Mesenteric fat pad (tissue), 1 donor: ENCODE measurements at regions not wholly inside any gene's neighbourhood (a gene's known extent, or its start where the extent isn't known, plus 50 kb on each side); places are given as distances from the start of the nearest gene placed in this dataset.

Experiments
- DNase-seq: peaks from one replicate; pipeline ENCODE4 v3.0.0-alpha.2; 2020; ENCODE audit warnings: low spot score
- donor health status: DM: yes; HTN: yes; CAD: no.

GRCh38 chr7:25854608-25855497 lies 297.1 kb upstream of the NFE2L3 start:
- DNase-seq = no peak

DNA sequence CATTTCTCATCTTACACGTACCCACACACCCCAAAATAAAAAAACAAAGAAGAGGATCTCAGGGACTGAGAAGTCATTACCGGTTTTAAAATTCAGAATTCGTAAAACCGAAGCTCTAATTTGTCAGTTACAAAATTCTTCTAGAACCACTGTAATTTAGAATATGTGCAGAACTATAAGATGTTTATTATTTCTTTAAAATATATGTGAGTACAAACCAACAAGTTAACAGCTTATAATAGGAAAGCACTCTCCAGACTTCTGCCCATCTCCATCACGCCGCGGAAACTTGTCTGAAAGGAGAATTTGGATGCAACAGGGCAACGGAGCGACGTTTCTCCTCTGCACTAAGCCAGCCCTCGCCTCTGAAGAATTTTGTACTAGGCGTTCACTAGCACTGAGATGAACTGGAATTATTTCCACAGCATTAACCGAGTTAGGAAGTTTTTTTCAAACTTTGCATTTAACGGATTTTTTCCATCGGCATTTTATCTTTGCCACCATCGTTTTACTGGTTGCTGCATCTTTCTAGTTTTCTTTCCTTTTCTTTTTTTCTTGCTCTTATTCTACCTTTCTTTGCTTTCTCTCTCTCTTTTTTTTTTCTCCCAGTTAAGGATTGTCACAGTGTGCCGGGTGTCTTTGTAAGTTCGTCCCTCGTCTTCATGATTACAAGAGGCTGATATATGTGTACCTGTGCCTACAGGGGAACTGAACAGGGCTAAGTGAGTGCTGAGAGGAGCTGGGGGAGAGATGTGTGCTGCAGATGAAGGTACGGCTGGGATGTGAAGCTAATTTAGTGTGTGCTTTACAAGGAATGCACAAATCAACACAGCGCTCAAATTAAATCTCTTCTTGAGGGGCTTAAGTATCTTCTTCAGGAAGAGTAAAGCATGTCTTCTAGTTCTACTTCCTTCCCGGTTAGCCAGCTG lies 295.9 kb upstream of the NFE2L3 start:
- no peak for DNase-seq

DNA sequence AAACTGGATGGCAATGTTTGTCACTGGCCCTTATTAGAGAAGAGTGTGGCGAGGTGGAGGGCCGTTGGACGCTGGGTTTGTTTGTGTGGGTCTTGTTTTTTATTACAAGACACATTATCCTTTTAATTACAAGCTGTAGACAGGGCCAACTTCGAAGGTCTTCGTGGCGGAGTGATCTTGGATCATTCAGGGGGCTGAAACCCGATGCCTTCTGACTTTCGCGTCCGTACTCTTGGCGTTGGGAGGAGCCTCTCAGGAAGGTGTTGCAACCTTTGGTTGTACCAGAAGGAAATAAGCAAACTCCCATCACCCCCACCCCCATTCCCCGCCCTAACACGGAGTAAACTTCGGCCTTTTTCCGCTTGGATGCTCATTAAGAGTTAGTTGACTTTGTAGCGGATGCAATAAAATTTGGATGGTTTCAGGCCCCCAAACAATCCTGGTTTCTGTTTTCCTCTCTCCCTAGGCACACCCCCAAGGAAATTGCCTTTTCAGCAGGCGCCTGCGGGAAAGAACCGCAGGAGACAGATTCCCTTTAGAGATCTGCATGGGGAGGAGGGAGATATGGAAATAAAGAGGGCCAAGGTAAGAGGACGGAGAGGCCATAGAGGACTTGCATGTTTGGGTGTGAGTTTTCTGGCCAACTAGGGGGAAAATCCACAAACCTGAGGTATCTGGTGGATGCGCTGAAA lies 294.5 kb upstream of the NFE2L3 start:
- DNase-seq = no peak

GRCh38 chr7:25858200-25858524 lies 293.8 kb upstream of the NFE2L3 start:
- DNase-seq = no peak

GRCh38 chr7:25858525-25859411 lies 293.2 kb upstream of the NFE2L3 start:
- no peak for DNase-seq

DNA sequence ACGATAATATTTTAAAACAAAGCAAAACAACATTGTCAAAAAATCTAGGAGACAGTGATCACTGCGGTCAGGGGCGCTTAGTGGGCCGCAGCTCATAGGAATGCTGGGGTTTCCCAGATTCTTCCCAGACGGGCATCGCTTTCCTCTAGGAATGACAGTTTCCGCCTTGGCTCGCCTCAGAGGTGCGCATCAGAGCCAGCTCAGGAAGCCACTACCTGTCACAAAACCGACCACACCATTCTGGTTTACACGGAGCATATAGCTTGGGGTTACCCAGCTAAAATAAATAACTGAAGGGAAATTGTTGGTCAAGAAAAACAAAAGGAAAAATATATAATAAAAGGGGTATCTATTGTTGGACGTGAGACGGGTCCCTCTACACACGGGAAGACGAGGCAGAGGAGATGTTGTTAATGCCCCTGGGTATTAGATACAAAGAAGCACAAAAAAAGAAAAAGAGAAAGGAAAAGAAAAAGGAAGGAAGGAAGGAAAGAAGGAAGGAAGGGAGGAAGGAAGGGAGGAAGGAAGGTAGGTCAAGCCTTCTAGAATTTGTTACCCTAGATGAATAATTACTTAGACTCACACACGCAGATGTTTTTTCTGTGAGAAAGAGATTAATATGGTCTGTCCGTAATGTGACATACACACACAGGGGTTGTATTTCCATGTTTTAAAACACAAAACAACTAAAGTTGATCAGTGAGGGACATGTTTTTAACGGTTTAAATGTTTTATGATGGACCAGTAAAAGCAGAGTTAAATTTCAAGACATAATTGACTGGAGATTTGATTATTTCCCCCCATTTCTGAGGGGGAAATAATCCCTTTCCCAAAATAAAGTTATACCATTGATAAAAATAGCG lies 292.4 kb upstream of the NFE2L3 start:
- DNase-seq = no peak

DNA sequence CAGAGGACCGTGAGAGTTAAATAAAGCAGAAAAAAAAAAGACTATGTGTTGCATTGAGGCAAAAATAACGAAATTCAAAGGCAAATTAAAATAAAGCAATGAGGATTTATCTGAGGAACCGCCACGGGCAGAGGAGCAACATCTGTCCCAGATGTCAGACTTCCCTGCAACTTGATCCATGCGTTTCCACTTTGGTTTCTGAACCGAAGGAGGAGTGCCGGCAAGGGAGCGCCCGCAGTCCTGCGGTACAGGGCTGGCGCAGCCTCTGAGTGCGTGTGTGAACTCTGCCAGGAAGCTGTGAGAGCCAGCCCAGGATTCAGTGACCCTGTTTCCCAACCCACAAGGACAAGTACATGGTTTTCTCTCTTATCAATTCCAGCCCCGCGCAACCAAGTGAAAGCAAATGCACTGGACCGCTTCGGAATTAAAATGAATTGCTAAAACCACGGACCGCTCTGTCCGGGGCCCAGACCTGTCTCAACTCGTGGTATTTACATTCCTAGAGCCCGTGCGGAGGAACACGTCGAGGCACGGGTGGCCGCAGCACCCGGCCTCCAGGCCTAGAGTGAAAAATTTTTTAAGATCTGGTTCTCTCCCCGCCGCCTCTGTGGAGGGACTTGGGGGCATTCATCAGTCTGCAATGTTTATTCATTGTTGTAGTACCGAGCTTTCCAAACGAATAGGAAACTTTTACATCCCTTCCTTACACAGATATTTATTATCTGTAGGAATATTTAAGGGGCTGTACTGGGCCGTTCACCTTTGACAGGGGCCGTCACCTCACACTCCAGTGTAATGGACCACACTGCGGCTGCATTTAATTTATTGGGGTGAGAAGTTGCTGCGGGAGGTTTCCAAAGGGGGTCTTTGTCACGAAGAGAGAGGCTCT lies 291.5 kb upstream of the NFE2L3 start:
- DNase-seq = no peak

DNA sequence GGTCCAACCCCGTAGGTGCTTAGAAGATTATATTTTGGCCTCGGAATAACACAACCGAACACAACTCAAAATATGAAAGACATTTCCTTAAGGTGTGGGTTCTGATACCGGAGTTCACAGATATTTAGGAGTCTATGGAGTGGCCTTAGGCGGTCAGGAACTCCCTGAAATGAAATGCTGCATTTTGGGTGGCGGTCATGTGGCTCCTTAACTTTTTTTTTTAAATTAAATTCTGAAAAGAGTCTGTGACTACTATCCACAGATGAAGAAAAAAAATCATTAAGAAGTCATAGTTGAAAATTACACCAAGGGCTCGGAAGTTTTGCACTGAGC lies 290.9 kb upstream of the NFE2L3 start:
- DNase-seq = no peak

DNA sequence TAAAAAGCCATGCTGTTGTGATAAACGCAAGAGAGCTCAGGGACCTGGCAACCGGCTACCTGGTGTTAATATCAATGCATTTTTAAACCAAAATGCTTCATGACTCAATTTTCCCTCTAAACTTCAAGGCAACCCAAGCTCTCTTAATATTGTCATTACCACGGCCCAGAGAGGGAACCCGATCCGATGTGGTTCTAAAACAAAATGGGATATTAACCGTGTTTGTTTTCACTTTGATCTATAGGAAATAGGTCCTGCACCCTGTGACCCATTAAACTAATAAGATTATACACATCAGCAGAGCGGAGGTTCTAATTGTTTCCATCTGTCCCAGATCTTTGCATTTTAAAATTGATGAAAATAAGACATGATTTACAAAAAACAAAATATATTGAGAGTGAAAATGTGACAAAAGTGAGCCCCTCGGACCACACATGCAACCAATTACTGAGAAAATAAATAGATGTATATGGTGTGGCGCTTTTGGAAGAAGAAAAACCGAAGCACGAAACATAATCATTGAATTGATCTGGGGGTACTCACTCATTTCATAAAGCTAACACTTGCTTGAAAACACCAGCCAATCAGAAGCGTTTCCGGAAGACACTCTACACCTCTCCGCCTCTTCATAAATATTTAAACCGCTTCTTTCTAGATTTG lies 290.3 kb upstream of the NFE2L3 start:
- DNase-seq = no peak

DNA sequence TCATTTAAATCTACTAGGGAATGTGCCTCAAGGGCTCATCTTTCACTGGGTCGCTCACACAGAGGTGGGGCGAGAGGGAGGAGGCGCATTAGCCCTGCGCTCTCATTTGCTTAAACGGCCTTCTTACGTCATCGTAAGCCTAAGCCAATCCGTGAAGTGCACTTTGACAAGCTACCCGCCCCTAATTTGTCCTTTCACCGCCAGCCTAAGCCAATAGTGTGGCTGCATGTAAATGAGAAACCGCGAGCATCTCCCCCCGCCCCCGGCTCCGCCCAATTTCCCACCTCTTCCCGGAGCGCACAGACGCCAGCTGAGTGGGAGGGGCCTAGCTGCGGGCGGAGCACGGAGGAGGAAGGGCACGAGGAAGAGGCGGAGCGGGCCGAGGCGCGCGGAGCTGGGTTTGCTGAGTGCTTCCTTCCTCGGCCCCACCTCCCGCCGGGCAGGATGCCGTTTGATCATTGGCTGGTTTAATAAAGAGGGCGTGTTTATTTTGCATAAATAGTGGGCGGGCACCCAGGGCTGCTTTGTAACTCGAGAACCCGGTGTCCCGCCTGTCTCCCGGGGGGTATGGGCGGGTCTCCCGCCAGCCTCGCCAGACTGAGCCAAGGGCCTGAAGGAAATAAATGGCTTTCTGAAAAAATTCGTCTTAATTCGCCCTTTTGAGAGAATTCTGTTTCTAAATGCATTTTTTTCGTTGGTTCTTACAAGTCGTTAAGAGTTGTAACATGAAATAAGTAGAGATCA lies 289.6 kb upstream of the NFE2L3 start:
- peak; percentile 97 for DNase-seq

- no peak for DNase-seq
These were observed 288.8 kb upstream of the NFE2L3 start for GRCh38 chr7:25863005-25863728.

- DNase-seq = no peak
These were observed 288.3 kb upstream of the NFE2L3 start for GRCh38 chr7:25863729-25864110.

DNA sequence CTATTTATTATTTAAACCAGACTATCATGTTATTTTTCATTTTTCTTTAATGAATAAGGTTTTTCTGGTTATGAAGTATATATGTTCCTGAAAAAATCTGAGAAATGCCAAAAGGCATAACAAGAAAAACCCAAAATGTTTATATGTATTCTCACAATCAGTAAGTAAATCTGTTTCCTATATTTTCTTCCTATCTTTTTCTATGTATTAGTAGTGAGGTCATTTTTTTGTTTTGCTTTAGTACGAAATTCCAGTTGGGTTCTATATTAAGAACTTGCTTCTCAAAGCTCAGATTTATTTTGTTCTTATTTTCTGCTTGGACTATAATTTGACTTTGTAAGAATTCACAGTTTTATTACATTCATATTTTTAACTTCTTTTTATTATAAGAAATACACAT lies 287.5 kb upstream of the NFE2L3 start:
- no peak for DNase-seq

DNA sequence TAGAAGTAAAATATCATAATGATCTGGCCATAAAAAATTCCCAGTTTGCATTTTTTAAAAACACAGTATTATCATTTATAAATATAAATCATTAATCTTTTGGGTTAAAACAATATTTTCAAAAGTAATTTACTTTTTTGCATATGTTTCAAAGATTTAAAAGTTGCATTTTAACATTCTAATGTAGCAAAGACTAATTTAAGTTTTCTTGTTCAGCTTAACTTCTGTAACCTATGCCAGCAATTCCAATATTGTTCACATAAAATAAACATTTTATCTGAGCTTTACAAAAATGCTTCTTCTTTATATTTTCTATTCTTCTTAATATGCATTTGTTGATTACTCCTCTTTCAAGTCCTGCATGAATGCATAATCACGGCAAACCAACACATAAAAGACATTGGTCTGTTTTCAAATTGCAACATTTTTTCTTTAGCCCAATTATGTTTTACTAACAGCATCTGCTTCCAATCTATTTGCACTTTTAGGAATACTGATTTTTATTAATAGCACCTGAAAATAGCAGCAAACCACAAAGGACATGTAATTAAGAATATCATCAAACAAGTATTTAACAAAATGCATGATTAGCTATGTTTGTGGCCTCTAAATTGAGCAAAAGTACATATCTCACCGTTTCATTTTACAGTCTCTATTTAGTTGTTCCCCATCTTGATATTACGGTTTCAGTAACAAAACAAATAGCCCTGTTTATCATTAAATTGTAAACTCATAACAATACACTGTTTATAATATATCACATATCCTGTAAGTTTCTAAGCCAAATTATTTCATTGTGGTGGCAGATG lies 286.9 kb upstream of the NFE2L3 start:
- no peak for DNase-seq

GRCh38 chr7:25868509-25868908 lies 283.5 kb upstream of the NFE2L3 start:
- DNase-seq = no peak

DNA sequence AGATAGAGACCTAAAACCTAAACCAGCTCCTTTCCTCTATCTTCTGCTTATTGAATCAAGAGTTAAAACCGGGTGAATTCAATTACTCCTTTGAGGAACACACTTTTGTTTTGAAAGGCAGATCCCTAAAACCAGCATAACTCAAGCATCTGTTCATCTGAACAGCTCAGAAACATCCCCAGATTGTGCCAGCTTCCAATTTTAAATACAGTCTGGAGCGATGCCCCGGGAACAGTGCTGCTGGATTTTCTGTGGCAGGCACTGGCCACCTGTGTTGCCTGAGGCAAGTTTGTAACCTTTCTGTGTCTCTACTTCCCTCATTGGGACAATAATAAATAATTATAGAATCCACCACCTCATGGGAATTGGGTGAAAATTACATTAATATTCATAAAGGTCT lies 281.4 kb upstream of the NFE2L3 start:
- DNase-seq = no peak
